GM12878 (cell line): ENCODE measurements at regions not wholly inside any gene's neighbourhood (a gene's known extent, or its start where the extent isn't known, plus 50 kb on each side); places are given as distances from the start of the nearest gene placed in this dataset.

Source experiments
- ATAC-seq: fragments of 200-7000 bp; cut with Tn5 transposase; 3 replicates; pipeline ENCODE4 v1.9.1; 2020; ENCODE audit warnings: mild to moderate bottlenecking, moderate library complexity
- BruUV-seq: library from RNA; stranded (reverse); fragments of 400-500 nt; replicated peaks from 2 replicates; lab custom pipeline; 2021; lab: Mats Ljungman, UMichigan
- CTCF ChIA-PET: fragments of 300-600 bp; sonication (Branson Sonifier 250); formaldehyde crosslinking; extraction: SDS; loops from one replicate; lab custom pipeline; 2021; ENCODE audit warnings: inconsistent platforms; lab: Yijun Ruan, JAX
- POLR2A ChIA-PET: fragments of 350-600 bp; formaldehyde crosslinking; extraction: SDS; loops from one replicate; lab custom pipeline; 2021; ENCODE audit warnings: inconsistent platforms; lab: Charles Lee
- RAD21 ChIA-PET: fragments of 300-600 bp; sonication (Branson Sonifier 250); formaldehyde crosslinking; loops from one replicate; lab custom pipeline; 2023; ENCODE audit warnings: antibody characterized with exemption; ENCODE audit not compliant: unreplicated experiment; lab: Charles Lee
- SMC1A ChIA-PET: fragments of 300-600 bp; sonication (Branson Sonifier 250); formaldehyde crosslinking; loops from one replicate; lab custom pipeline; 2023; ENCODE audit not compliant: unreplicated experiment, uncharacterized antibody; lab: Charles Lee
- DNase-seq: peaks from one replicate; pipeline ENCODE4 v3.0.0-alpha.2; 2011; ENCODE audit warnings: low read depth, low spot score
- FAIRE-seq: peaks from 3 replicates; lab custom pipeline; 2011; peaks lifted over from hg19 to GRCh38; lab: Jason Lieb, UNC
- H2AFZ ChIP-seq: 2 replicates; pipeline ENCODE4 v1.6.0; 2011; ENCODE audit warnings: low read depth, low read length, control low read depth; ENCODE audit not compliant: control insufficient read depth
- H3K27ac ChIP-seq: 2 replicates; pipeline ENCODE4 v1.5.1; 2011; ENCODE audit warnings: control low read depth; ENCODE audit not compliant: control insufficient read depth, insufficient read depth
- H3K27me3 ChIP-seq, 2 experiments: replicated peaks in 1 of 2; 2 replicates each; pipeline versions ENCODE4 v1.6.0 to v1.6.1; 2011; ENCODE audit warnings: low read length in 1 of 2; ENCODE audit not compliant: control insufficient read depth in 2 of 2, insufficient read depth in 2 of 2
- H3K36me3 ChIP-seq, 2 experiments: 2 replicates each; pipeline ENCODE4 v1.5.1; 2011; ENCODE audit warnings: low read length in 1 of 2; ENCODE audit not compliant: control insufficient read depth in 2 of 2, insufficient read depth in 2 of 2
- H3K4me1 ChIP-seq: 2 replicates; pipeline ENCODE4 v1.6.1; 2011; ENCODE audit warnings: mild to moderate bottlenecking, low read length, moderate library complexity, mixed read lengths; ENCODE audit not compliant: control insufficient read depth, insufficient read depth
- H3K4me2 ChIP-seq: 2 replicates; pipeline ENCODE4 v1.6.0; 2011; ENCODE audit warnings: control low read depth; ENCODE audit not compliant: control insufficient read depth, insufficient read depth
- H3K4me3 ChIP-seq: fragments of 200-600 bp; sonication (generic); 2 replicates; pipeline ENCODE4 v1.5.1; 2016
- H3K79me2 ChIP-seq: 2 replicates; pipeline ENCODE4 v1.6.0; 2011; ENCODE audit warnings: low read length; ENCODE audit not compliant: control insufficient read depth, insufficient read depth
- H3K9ac ChIP-seq: 2 replicates; pipeline ENCODE4 v1.8.0; 2011; ENCODE audit warnings: low read length, control low read depth, mixed read lengths; ENCODE audit not compliant: control insufficient read depth, insufficient read depth
- H3K9me3 ChIP-seq: replicated peaks from 3 replicates; pipeline ENCODE4 v1.5.1; 2011; ENCODE audit warnings: mild to moderate bottlenecking, low read length; ENCODE audit not compliant: control insufficient read depth, insufficient read depth
- H4K20me1 ChIP-seq: 2 replicates; pipeline ENCODE4 v1.6.0; 2011; ENCODE audit not compliant: control insufficient read depth, insufficient read depth
- BMI1 ChIP-seq: fragments of 450-650 bp; IDR thresholded peaks from 2 replicates; pipeline ENCODE4 v1.6.1; 2016; ENCODE audit warnings: mild to moderate bottlenecking, moderate library complexity, borderline replicate concordance
- ESRRA ChIP-seq: IDR thresholded peaks from 2 replicates; pipeline ENCODE4 v1.6.1; 2012; ENCODE audit warnings: mild to moderate bottlenecking, low read length, improper control_type of control experiment
- IKZF1 ChIP-seq: fragments of 450-650 bp; conservative IDR thresholded peaks from 2 replicates; pipeline ENCODE4 v1.6.1; 2017; ENCODE audit warnings: antibody characterized with exemption, mild to moderate bottlenecking
- NBN ChIP-seq: fragments of 450-650 bp; IDR thresholded peaks from 2 replicates; pipeline ENCODE4 v1.6.1; 2016
- NFIC ChIP-seq: IDR thresholded peaks from 2 replicates; pipeline ENCODE4 v1.6.1; 2012; ENCODE audit warnings: low read depth, mild to moderate bottlenecking, inconsistent platforms, low read length, moderate library complexity
- WGBS: methylation state at CpG from one replicate; pipeline ENCODE4 v1.1.6; 2016; ENCODE audit warnings: low lambda C conversion rate; ENCODE audit not compliant: insufficient replicate concordance, insufficient coverage; ENCODE audit errors: missing lambda C conversion rate; 5-methylcytosine and 5-hydroxymethylcytosine counted together
- in situ Hi-C: fragments of 300-500 bp; cut with MboI; formaldehyde crosslinking; loops from 9 replicates; pipeline ENCODE4 v1.14.3; 2018; ENCODE audit warnings: mixed read lengths
- intact Hi-C: fragments of 100-400 bp; cut with micrococcal nuclease; formaldehyde crosslinking; loops from one replicate; pipeline ENCODE4 v1.14.2; 2022; ENCODE audit not compliant: unreplicated experiment
- TF ChIP-seq, protein P1 (sequence below): fragments of 450-650 bp; conservative IDR thresholded peaks from 2 replicates; pipeline ENCODE4 v1.6.1; 2017; ENCODE audit warnings: mild to moderate bottlenecking, moderate library complexity
- TF ChIP-seq, protein P2 (sequence below): fragments of 450-650 bp; IDR thresholded peaks from 2 replicates; pipeline ENCODE4 v1.6.1; 2018; ENCODE audit warnings: borderline replicate concordance, mild to moderate bottlenecking; ENCODE audit not compliant: partially characterized antibody

DNA sequence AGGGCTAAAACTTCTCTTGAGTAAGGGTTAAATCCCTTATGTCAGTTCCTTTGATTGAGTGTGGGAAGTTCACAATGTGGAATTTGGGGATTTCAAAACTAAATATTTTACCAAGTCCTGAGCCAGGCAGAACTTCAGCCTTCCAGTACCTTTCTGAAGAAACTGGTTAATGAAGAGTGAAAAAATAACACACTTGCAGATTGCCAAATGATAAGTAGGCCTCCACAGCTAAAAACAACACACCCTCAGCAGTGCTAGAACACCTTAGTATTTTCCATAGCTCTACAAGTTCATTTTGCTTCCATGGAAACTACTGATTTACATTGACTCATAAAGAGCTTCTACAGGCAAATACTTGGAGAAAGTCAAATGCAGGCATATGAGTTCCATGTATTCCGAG lies 326.8 kb downstream of the ZNF674 start:
- in situ Hi-C loops = no loop called here
- CTCF ChIA-PET = no interaction called here

More for the DNA sequence above, 326.8 kb downstream of the ZNF674 start:
- RAD21 ChIA-PET = no interaction called here
- H2AFZ ChIP-seq = no peak overlapping the region
- 6% methylated on average over 1 of the region's 1 CpG for WGBS
- ATAC-seq = no peak
- no peak for TF ChIP-seq IKZF1
- no peak for TF ChIP-seq NFIC
- no peak for TF ChIP-seq BMI1
- TF ChIP-seq, protein P1, sequence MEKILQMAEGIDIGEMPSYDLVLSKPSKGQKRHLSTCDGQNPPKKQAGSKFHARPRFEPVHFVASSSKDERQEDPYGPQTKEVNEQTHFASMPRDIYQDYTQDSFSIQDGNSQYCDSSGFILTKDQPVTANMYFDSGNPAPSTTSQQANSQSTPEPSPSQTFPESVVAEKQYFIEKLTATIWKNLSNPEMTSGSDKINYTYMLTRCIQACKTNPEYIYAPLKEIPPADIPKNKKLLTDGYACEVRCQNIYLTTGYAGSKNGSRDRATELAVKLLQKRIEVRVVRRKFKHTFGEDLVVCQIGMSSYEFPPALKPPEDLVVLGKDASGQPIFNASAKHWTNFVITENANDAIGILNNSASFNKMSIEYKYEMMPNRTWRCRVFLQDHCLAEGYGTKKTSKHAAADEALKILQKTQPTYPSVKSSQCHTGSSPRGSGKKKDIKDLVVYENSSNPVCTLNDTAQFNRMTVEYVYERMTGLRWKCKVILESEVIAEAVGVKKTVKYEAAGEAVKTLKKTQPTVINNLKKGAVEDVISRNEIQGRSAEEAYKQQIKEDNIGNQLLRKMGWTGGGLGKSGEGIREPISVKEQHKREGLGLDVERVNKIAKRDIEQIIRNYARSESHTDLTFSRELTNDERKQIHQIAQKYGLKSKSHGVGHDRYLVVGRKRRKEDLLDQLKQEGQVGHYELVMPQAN = no peak
- TF ChIP-seq NBN = no peak
- TF ChIP-seq ESRRA = no peak
- TF ChIP-seq, protein P2, sequence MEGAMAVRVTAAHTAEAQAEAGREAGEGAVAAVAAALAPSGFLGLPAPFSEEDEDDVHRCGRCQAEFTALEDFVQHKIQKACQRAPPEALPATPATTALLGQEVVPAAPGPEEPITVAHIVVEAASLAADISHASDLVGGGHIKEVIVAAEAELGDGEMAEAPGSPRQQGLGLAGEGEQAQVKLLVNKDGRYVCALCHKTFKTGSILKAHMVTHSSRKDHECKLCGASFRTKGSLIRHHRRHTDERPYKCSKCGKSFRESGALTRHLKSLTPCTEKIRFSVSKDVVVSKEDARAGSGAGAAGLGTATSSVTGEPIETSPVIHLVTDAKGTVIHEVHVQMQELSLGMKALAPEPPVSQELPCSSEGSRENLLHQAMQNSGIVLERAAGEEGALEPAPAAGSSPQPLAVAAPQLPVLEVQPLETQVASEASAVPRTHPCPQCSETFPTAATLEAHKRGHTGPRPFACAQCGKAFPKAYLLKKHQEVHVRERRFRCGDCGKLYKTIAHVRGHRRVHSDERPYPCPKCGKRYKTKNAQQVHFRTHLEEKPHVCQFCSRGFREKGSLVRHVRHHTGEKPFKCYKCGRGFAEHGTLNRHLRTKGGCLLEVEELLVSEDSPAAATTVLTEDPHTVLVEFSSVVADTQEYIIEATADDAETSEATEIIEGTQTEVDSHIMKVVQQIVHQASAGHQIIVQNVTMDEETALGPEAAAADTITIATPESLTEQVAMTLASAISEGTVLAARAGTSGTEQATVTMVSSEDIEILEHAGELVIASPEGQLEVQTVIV = no peak
- TF ChIP-seq, all 136 proteins: peak for 0
- Histone ChIP-seq H3K79me2 (no peaks in the 10 kb centered on the region), H3K9me3 (no peaks in the 10 kb centered on the region), H3K4me3 (no peak overlapping the region), H3K9ac (no peak overlapping the region), H3K27me3 (no peaks in the 10 kb centered on the region; a peak in 1 of 4 replicates), H4K20me1 (no peaks in the 10 kb centered on the region), H3K27ac (no peak overlapping the region), H3K4me1 (no peaks in the 10 kb centered on the region), H3K4me2 (no peak overlapping the region), H3K36me3 (no peaks in the 10 kb centered on the region)
- DNase-seq (no peak), FAIRE-seq (no peak)
- SMC1A ChIA-PET = no interaction called here
- intact Hi-C loops = no loop called here
- POLR2A ChIA-PET = no interaction called here
- BruUV-seq = no TSS peak
